ENCODE measurements at regions not wholly inside any gene's neighbourhood (a gene's known extent, or its start where the extent isn't known, plus 50 kb on each side); places are given as distances from the start of the nearest gene placed in this dataset.

- Histone ChIP-seq H3K4me3 (ENCODE audit: low read length in 2 of 2) (no peak overlapping the region), H3K27ac (ENCODE audit: low read length) (no peak overlapping the region), H3K36me3 (ENCODE audit: control insufficient read depth in 2 of 2, insufficient read depth in 2 of 2, low read length in 2 of 2) (no peaks in the 10 kb centered on the region), H3K4me1 (ENCODE audit: control insufficient read depth, insufficient read depth, low read length) (no peaks in the 10 kb centered on the region), H3K9ac (ENCODE audit: low read length in 2 of 2) (no peak overlapping the region), H3K27me3 (ENCODE audit: control insufficient read depth in 1 of 2, insufficient read depth in 2 of 2, low read length in 2 of 2) (no peaks in the 10 kb centered on the region), H3K9me3 (ENCODE audit: control insufficient read depth in 2 of 2, low read length in 2 of 2) (no peaks in the 10 kb centered on the region)
Measured at GRCh38 chr4:23353200-23353599, 536.6 kb downstream of the PPARGC1A start.

GRCh38 chr4:23348789-23349498 is 540.9 kb downstream of the PPARGC1A start:
- Histone ChIP-seq H3K27ac (ENCODE audit: low read length) (no peak overlapping the region), H3K9ac (ENCODE audit: low read length in 2 of 2) (no peak overlapping the region), H3K9me3 (ENCODE audit: control insufficient read depth in 2 of 2, low read length in 2 of 2) (no peaks in the 10 kb centered on the region), H3K36me3 (ENCODE audit: control insufficient read depth in 2 of 2, insufficient read depth in 2 of 2, low read length in 2 of 2) (no peaks in the 10 kb centered on the region), H3K27me3 (ENCODE audit: control insufficient read depth in 1 of 2, insufficient read depth in 2 of 2, low read length in 2 of 2) (no peaks in the 10 kb centered on the region), H3K4me1 (ENCODE audit: control insufficient read depth, insufficient read depth, low read length) (no peaks in the 10 kb centered on the region), H3K4me3 (ENCODE audit: low read length in 2 of 2) (no peak overlapping the region)

- Histone ChIP-seq H3K27ac (ENCODE audit: low read length) (no peak overlapping the region), H3K9me3 (ENCODE audit: control insufficient read depth in 2 of 2, low read length in 2 of 2) (no peaks in the 10 kb centered on the region), H3K9ac (ENCODE audit: low read length in 2 of 2) (no peak overlapping the region), H3K27me3 (ENCODE audit: control insufficient read depth in 1 of 2, insufficient read depth in 2 of 2, low read length in 2 of 2) (no peaks in the 10 kb centered on the region), H3K4me1 (ENCODE audit: control insufficient read depth, insufficient read depth, low read length) (no peaks in the 10 kb centered on the region), H3K36me3 (ENCODE audit: control insufficient read depth in 2 of 2, insufficient read depth in 2 of 2, low read length in 2 of 2) (no peaks in the 10 kb centered on the region), H3K4me3 (ENCODE audit: low read length in 2 of 2) (no peak overlapping the region)
Measured at GRCh38 chr4:23337292-23337691, 552.6 kb downstream of the PPARGC1A start.

- no peak overlapping the region for H3K9ac ChIP-seq (ENCODE audit: low read length in 2 of 2)
- no peaks in the 10 kb centered on the region for H3K4me1 ChIP-seq (ENCODE audit: control insufficient read depth, insufficient read depth, low read length)
- H3K36me3 ChIP-seq (ENCODE audit: control insufficient read depth in 2 of 2, insufficient read depth in 2 of 2, low read length in 2 of 2), result no peaks in the 10 kb centered on the region
- no peaks in the 10 kb centered on the region for H3K27me3 ChIP-seq (ENCODE audit: control insufficient read depth in 1 of 2, insufficient read depth in 2 of 2, low read length in 2 of 2)
- no peaks in the 10 kb centered on the region for H3K9me3 ChIP-seq (ENCODE audit: control insufficient read depth in 2 of 2, low read length in 2 of 2)
- no peak overlapping the region for H3K27ac ChIP-seq (ENCODE audit: low read length)
- no peak overlapping the region for H3K4me3 ChIP-seq (ENCODE audit: low read length in 2 of 2)
Measured at GRCh38 chr4:23333946-23334878, 555.6 kb downstream of the PPARGC1A start.

- Histone ChIP-seq H3K9me3 (ENCODE audit: control insufficient read depth in 2 of 2, low read length in 2 of 2) (no peaks in the 10 kb centered on the region), H3K27me3 (ENCODE audit: control insufficient read depth in 1 of 2, insufficient read depth in 2 of 2, low read length in 2 of 2) (no peaks in the 10 kb centered on the region), H3K36me3 (ENCODE audit: control insufficient read depth in 2 of 2, insufficient read depth in 2 of 2, low read length in 2 of 2) (no peaks in the 10 kb centered on the region), H3K4me1 (ENCODE audit: control insufficient read depth, insufficient read depth, low read length) (no peaks in the 10 kb centered on the region), H3K4me3 (ENCODE audit: low read length in 2 of 2) (no peak overlapping the region), H3K9ac (ENCODE audit: low read length in 2 of 2) (no peak overlapping the region), H3K27ac (ENCODE audit: low read length) (no peak overlapping the region)
Measured at GRCh38 chr4:23333556-23333945, 556.3 kb downstream of the PPARGC1A start.

GRCh38 chr4:23332313-23332712 is 557.5 kb downstream of the PPARGC1A start:
- H3K27ac ChIP-seq (ENCODE audit: low read length), result no peak overlapping the region
- H3K9me3 ChIP-seq (ENCODE audit: control insufficient read depth in 2 of 2, low read length in 2 of 2), result no peaks in the 10 kb centered on the region
- H3K36me3 ChIP-seq (ENCODE audit: control insufficient read depth in 2 of 2, insufficient read depth in 2 of 2, low read length in 2 of 2), result no peaks in the 10 kb centered on the region
- no peak overlapping the region for H3K9ac ChIP-seq (ENCODE audit: low read length in 2 of 2)
- no peak overlapping the region for H3K4me3 ChIP-seq (ENCODE audit: low read length in 2 of 2)
- H3K4me1 ChIP-seq (ENCODE audit: control insufficient read depth, insufficient read depth, low read length), result no peaks in the 10 kb centered on the region
- no peaks in the 10 kb centered on the region for H3K27me3 ChIP-seq (ENCODE audit: control insufficient read depth in 1 of 2, insufficient read depth in 2 of 2, low read length in 2 of 2)

- H3K4me1 ChIP-seq (ENCODE audit: control insufficient read depth, insufficient read depth, low read length), result no peaks in the 10 kb centered on the region
- no peaks in the 10 kb centered on the region for H3K36me3 ChIP-seq (ENCODE audit: control insufficient read depth in 2 of 2, insufficient read depth in 2 of 2, low read length in 2 of 2)
- no peak overlapping the region for H3K27ac ChIP-seq (ENCODE audit: low read length)
- no peak overlapping the region for H3K4me3 ChIP-seq (ENCODE audit: low read length in 2 of 2)
- H3K9ac ChIP-seq (ENCODE audit: low read length in 2 of 2), result no peak overlapping the region
- H3K27me3 ChIP-seq (ENCODE audit: control insufficient read depth in 1 of 2, insufficient read depth in 2 of 2, low read length in 2 of 2), result no peaks in the 10 kb centered on the region
- no peaks in the 10 kb centered on the region for H3K9me3 ChIP-seq (ENCODE audit: control insufficient read depth in 2 of 2, low read length in 2 of 2)
Measured at GRCh38 chr4:23327120-23327519, 562.7 kb downstream of the PPARGC1A start.

- H3K27me3 ChIP-seq (ENCODE audit: control insufficient read depth in 1 of 2, insufficient read depth in 2 of 2, low read length in 2 of 2), result no peaks in the 10 kb centered on the region
- H3K27ac ChIP-seq (ENCODE audit: low read length), result no peak overlapping the region
- no peak overlapping the region for H3K4me3 ChIP-seq (ENCODE audit: low read length in 2 of 2)
- H3K9ac ChIP-seq (ENCODE audit: low read length in 2 of 2), result no peak overlapping the region
- H3K36me3 ChIP-seq (ENCODE audit: control insufficient read depth in 2 of 2, insufficient read depth in 2 of 2, low read length in 2 of 2), result no peaks in the 10 kb centered on the region
- H3K4me1 ChIP-seq (ENCODE audit: control insufficient read depth, insufficient read depth, low read length), result no peaks in the 10 kb centered on the region
- H3K9me3 ChIP-seq (ENCODE audit: control insufficient read depth in 2 of 2, low read length in 2 of 2), result no peaks in the 10 kb centered on the region
Measured at GRCh38 chr4:23324021-23324690, 565.7 kb downstream of the PPARGC1A start.

- Histone ChIP-seq H3K27ac (ENCODE audit: low read length) (no peak overlapping the region), H3K9me3 (ENCODE audit: control insufficient read depth in 2 of 2, low read length in 2 of 2) (no peaks in the 10 kb centered on the region), H3K36me3 (ENCODE audit: control insufficient read depth in 2 of 2, insufficient read depth in 2 of 2, low read length in 2 of 2) (no peaks in the 10 kb centered on the region), H3K4me1 (ENCODE audit: control insufficient read depth, insufficient read depth, low read length) (no peaks in the 10 kb centered on the region), H3K4me3 (ENCODE audit: low read length in 2 of 2) (no peak overlapping the region), H3K9ac (ENCODE audit: low read length in 2 of 2) (no peak overlapping the region), H3K27me3 (ENCODE audit: control insufficient read depth in 1 of 2, insufficient read depth in 2 of 2, low read length in 2 of 2) (no peaks in the 10 kb centered on the region)
Measured at GRCh38 chr4:23323436-23323835, 566.4 kb downstream of the PPARGC1A start.

- H3K4me1 ChIP-seq (ENCODE audit: control insufficient read depth, insufficient read depth, low read length), result no peaks in the 10 kb centered on the region
- H3K4me3 ChIP-seq (ENCODE audit: low read length in 2 of 2), result no peak overlapping the region
- no peaks in the 10 kb centered on the region for H3K36me3 ChIP-seq (ENCODE audit: control insufficient read depth in 2 of 2, insufficient read depth in 2 of 2, low read length in 2 of 2)
- H3K9ac ChIP-seq (ENCODE audit: low read length in 2 of 2), result no peak overlapping the region
- H3K27ac ChIP-seq (ENCODE audit: low read length), result no peak overlapping the region
- H3K9me3 ChIP-seq (ENCODE audit: control insufficient read depth in 2 of 2, low read length in 2 of 2), result no peaks in the 10 kb centered on the region
- no peaks in the 10 kb centered on the region for H3K27me3 ChIP-seq (ENCODE audit: control insufficient read depth in 1 of 2, insufficient read depth in 2 of 2, low read length in 2 of 2)
Measured at GRCh38 chr4:23322732-23323131, 567.1 kb downstream of the PPARGC1A start.

Measured in stomach smooth muscle (tissue), 2 donors.